ENCODE measurements at regions not wholly inside any gene's neighbourhood (a gene's known extent, or its start where the extent isn't known, plus 50 kb on each side); places are given as distances from the start of the nearest gene placed in this dataset.

GRCh38 chr14:83777516-83777915, 1752.4 kb upstream of the FLRT2 start:
- POLR2A ChIA-PET: interaction anchor here (0.8 kb wide), 1 partner anchor 10 kb away, joined by 3 read pairs; no protein-coding TSS in a partner anchor
- no peaks in the 10 kb centered on the region for H3K27me3 Mint-ChIP-seq (ENCODE audit: insufficient read depth, unreplicated experiment)
- TF ChIP-seq, protein P1, sequence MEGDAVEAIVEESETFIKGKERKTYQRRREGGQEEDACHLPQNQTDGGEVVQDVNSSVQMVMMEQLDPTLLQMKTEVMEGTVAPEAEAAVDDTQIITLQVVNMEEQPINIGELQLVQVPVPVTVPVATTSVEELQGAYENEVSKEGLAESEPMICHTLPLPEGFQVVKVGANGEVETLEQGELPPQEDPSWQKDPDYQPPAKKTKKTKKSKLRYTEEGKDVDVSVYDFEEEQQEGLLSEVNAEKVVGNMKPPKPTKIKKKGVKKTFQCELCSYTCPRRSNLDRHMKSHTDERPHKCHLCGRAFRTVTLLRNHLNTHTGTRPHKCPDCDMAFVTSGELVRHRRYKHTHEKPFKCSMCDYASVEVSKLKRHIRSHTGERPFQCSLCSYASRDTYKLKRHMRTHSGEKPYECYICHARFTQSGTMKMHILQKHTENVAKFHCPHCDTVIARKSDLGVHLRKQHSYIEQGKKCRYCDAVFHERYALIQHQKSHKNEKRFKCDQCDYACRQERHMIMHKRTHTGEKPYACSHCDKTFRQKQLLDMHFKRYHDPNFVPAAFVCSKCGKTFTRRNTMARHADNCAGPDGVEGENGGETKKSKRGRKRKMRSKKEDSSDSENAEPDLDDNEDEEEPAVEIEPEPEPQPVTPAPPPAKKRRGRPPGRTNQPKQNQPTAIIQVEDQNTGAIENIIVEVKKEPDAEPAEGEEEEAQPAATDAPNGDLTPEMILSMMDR (IDR thresholded peaks at IDR 0.05; ENCODE audit: unreplicated experiment): no peak
- CTCF ChIA-PET: interaction anchor here (0.5 to 0.6 kb wide), 2 partner anchors 576 to 1757 kb away, joined by 3 read pairs; no protein-coding TSS in a partner anchor
- no peaks in the 10 kb centered on the region for H3K9me3 Mint-ChIP-seq (ENCODE audit: unreplicated experiment)
- H3K27ac Mint-ChIP-seq (ENCODE audit: low read depth, unreplicated experiment): no peak overlapping the region
- intact Hi-C loops (cut with micrococcal nuclease): no loop called here
- no peak overlapping the region for H3K4me3 Mint-ChIP-seq (ENCODE audit: unreplicated experiment)
- no TSS peak for BruUV-seq (replicated peaks)
- H3K4me1 Mint-ChIP-seq (ENCODE audit: insufficient read depth, unreplicated experiment): peaks cover 7% of the 10 kb centered on the region
- no peak for DNase-seq (ENCODE audit: unreplicated experiment)
- H3K36me3 Mint-ChIP-seq (ENCODE audit: insufficient read depth, unreplicated experiment): no peaks in the 10 kb centered on the region

- ChIA-PET CTCF (no interaction called here), POLR2A (no interaction called here)
- Mint-ChIP-seq H3K4me1 (ENCODE audit: insufficient read depth, unreplicated experiment) (peaks cover 7% of the 10 kb centered on the region), H3K4me3 (ENCODE audit: unreplicated experiment) (no peak overlapping the region), H3K36me3 (ENCODE audit: insufficient read depth, unreplicated experiment) (no peaks in the 10 kb centered on the region), H3K9me3 (ENCODE audit: unreplicated experiment) (no peaks in the 10 kb centered on the region), H3K27me3 (ENCODE audit: insufficient read depth, unreplicated experiment) (no peaks in the 10 kb centered on the region), H3K27ac (ENCODE audit: low read depth, unreplicated experiment) (no peak overlapping the region)
- BruUV-seq (replicated peaks): no TSS peak
- DNase-seq (ENCODE audit: unreplicated experiment): peak; percentile 42
- TF ChIP-seq, protein P1 (IDR thresholded peaks at IDR 0.05; ENCODE audit: unreplicated experiment): no peak
- intact Hi-C loops (cut with micrococcal nuclease): no loop called here
These were observed 1750.7 kb upstream of the FLRT2 start for GRCh38 chr14:83779266-83779665.

- Mint-ChIP-seq H3K27ac (ENCODE audit: low read depth, unreplicated experiment) (no peak overlapping the region), H3K4me3 (ENCODE audit: unreplicated experiment) (no peak overlapping the region), H3K36me3 (ENCODE audit: insufficient read depth, unreplicated experiment) (no peaks in the 10 kb centered on the region), H3K27me3 (ENCODE audit: insufficient read depth, unreplicated experiment) (no peaks in the 10 kb centered on the region), H3K9me3 (ENCODE audit: unreplicated experiment) (no peaks in the 10 kb centered on the region), H3K4me1 (ENCODE audit: insufficient read depth, unreplicated experiment) (peaks cover 7% of the 10 kb centered on the region)
- POLR2A ChIA-PET: interaction anchor here (0.7 kb wide), 1 partner anchor 1205 kb away, joined by 3 read pairs; no protein-coding TSS in a partner anchor
- DNase-seq (ENCODE audit: unreplicated experiment): no peak
- no TSS peak for BruUV-seq (replicated peaks)
- intact Hi-C loops (cut with micrococcal nuclease): no loop called here
- TF ChIP-seq, protein P1 (IDR thresholded peaks at IDR 0.05; ENCODE audit: unreplicated experiment): no peak
- CTCF ChIA-PET: no interaction called here
These were observed 1749.6 kb upstream of the FLRT2 start for GRCh38 chr14:83780321-83780720.

GRCh38 chr14:83798421-83798820, 1731.5 kb upstream of the FLRT2 start:
- Mint-ChIP-seq H3K9me3 (ENCODE audit: unreplicated experiment) (peaks cover 2% of the 10 kb centered on the region), H3K27ac (ENCODE audit: low read depth, unreplicated experiment) (no peak overlapping the region), H3K36me3 (ENCODE audit: insufficient read depth, unreplicated experiment) (no peaks in the 10 kb centered on the region), H3K4me1 (ENCODE audit: insufficient read depth, unreplicated experiment) (peaks cover 2% of the 10 kb centered on the region), H3K27me3 (ENCODE audit: insufficient read depth, unreplicated experiment) (no peaks in the 10 kb centered on the region), H3K4me3 (ENCODE audit: unreplicated experiment) (no peak overlapping the region)
- BruUV-seq (replicated peaks): no TSS peak
- no peak for DNase-seq (ENCODE audit: unreplicated experiment)
- intact Hi-C loops (cut with micrococcal nuclease): no loop called here
- CTCF ChIA-PET: interaction anchor here (0.6 to 0.9 kb wide), 2 partner anchors 10 to 1808 kb away, joined by 3 to 4 read pairs; no protein-coding TSS in a partner anchor
- POLR2A ChIA-PET: no interaction called here
- TF ChIP-seq, protein P1 (IDR thresholded peaks at IDR 0.05; ENCODE audit: unreplicated experiment): no peak
